ENCODE measurements at regions not wholly inside any gene's neighbourhood (a gene's known extent, or its start where the extent isn't known, plus 50 kb on each side); places are given as distances from the start of the nearest gene placed in this dataset.

DNA sequence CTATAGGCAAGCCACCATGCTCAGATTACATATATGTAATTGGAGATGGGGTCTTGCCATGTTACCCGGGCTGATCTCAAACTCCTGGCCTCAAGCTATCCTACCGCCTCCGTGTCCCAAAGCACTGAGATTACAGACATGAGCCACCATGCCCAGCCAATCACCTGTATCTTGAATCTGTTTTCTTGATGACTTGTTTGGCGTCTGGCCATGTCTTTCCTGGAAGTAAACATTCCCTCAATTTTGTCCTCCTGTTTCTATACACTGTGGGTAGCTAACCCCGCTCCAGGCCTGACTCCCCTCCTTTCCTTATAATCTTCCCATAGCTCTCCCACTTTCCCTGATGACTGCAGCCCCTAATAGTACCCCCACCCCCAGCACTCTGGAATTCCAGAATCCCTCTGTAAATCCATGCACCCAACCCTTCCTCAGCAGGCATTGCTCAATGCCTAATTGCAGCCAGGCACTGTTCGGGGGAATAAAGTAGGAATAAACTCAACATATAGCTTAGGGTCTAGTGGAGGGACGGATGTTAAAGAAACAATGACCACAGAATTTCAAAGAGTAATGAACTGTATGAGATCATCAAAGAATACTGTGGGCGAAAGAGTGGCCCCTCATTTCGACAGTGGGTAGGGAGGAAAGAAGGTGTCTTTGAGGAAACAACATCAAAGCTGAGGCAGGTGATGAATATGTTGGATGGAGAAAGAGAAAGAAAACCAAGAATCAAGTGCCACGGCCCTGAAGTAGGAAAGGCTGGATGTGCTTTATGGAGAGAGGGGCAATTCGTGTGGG lies 161.5 kb downstream of the ADSS2 start:
- H3K9me3 ChIP-seq: no peaks in the 10 kb centered on the region
- no peak overlapping the region for H3K4me3 ChIP-seq
- H3K4me1 ChIP-seq (ENCODE audit: insufficient read depth): no peaks in the 10 kb centered on the region
- H3K36me3 ChIP-seq: no peaks in the 10 kb centered on the region
- intact Hi-C loops (cut with DNase I): no loop called here
- WGBS, 3 donors: 92 to 94% (median 93%) methylated on average over 11 of the region's 11 CpGs
- no peak for TF ChIP-seq POLR2A (IDR thresholded peaks at IDR 0.05)
- TF ChIP-seq EP300 (IDR thresholded peaks at IDR 0.05): no peak
- TF ChIP-seq, protein P1, sequence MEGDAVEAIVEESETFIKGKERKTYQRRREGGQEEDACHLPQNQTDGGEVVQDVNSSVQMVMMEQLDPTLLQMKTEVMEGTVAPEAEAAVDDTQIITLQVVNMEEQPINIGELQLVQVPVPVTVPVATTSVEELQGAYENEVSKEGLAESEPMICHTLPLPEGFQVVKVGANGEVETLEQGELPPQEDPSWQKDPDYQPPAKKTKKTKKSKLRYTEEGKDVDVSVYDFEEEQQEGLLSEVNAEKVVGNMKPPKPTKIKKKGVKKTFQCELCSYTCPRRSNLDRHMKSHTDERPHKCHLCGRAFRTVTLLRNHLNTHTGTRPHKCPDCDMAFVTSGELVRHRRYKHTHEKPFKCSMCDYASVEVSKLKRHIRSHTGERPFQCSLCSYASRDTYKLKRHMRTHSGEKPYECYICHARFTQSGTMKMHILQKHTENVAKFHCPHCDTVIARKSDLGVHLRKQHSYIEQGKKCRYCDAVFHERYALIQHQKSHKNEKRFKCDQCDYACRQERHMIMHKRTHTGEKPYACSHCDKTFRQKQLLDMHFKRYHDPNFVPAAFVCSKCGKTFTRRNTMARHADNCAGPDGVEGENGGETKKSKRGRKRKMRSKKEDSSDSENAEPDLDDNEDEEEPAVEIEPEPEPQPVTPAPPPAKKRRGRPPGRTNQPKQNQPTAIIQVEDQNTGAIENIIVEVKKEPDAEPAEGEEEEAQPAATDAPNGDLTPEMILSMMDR (IDR thresholded peaks at IDR 0.05): no peak
- DNase-seq: no peak
- no peak overlapping the region for H3K27ac ChIP-seq
- H3K27me3 ChIP-seq: no peaks in the 10 kb centered on the region

DNA sequence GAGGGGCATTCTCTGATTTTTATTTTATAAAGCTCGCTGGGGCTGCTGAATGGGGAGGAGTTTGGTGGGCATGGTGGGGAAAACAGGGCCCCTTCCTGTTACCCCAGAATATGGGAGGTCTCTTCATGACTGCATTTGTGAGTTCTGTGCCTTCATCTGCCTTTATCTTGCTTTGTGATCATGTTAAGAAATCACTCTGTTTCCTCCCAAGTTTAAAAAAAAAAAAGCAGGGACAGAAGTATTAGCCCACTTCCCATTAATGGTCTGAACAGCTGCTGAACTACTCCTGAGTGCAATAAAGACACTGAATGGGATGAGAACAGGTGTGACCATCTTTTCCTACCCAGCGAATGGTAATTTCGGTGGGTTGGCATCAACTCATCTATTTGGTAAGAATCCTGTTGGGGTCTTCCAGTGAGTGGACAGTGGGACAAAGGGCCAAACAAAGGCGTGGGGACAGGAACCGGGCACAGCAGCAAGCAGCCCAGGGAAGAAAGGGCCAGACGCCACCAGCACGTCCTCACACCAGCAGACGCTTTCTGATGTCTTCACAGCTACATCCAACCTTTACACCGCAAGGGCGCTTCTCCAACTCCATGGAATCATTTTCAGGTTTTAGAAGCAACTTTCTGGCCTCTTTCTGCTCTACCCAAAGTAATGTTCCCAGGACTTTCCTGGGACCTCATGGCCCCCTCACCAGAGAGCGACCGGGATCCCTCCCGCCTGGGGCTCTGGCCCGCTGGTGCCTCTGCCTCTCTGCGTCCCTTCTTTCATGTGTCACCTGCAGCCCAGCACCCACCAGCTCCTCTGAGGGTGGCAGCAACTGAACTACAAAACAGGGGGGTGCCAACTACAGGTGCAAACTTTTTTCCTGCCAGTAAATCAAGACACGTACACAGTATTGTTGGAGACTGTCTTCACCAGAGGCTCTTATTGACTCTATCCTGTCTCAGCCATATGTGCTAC lies 160.2 kb downstream of the ADSS2 start:
- intact Hi-C loops (cut with DNase I): no loop called here
- 93 to 95% (median 95%) methylated on average over 16 of the region's 16 CpGs for WGBS, 3 donors
- H3K4me3 ChIP-seq: no peak overlapping the region

DNA sequence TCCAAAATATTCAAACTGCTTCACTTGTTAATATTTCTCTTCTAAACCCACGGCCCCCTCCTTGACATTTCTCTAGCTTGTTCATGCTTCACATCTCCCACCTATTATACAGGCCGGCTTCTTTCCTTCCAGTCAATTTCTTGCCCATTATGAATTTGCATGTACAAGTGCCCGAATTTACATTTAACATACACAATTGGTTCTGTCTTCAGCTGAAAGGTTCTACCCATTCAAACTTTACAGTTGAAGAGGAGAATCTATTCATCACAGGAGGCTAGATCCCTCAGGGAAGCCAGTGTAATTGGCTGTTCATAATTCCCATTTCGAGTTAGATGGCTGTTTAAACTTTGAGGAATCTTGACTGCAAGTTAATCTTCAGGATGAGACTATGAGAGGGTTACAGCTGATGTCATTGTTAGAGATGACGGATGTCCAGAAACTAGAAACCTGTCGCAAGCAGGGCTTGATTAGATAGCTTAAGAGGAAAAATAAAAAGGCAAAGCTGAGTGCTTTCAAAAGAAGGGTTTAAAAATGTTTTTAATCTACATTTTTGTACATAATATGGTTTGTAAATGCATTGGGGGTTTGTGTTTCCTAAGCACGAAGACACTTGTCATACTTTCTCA lies 157.0 kb downstream of the ADSS2 start:
- H3K27ac ChIP-seq: no peak overlapping the region
- WGBS, 3 donors: 88 to 91% (median 90%) methylated on average over 7 of the region's 7 CpGs
- no peaks in the 10 kb centered on the region for H3K27me3 ChIP-seq
- no peaks in the 10 kb centered on the region for H3K4me1 ChIP-seq (ENCODE audit: insufficient read depth)
- H3K9me3 ChIP-seq: no peaks in the 10 kb centered on the region
- H3K36me3 ChIP-seq: no peaks in the 10 kb centered on the region
- intact Hi-C loops (cut with DNase I): no loop called here
- DNase-seq: no peak
- no peak overlapping the region for H3K4me3 ChIP-seq
- no peak for TF ChIP-seq POLR2A (IDR thresholded peaks at IDR 0.05)
- TF ChIP-seq EP300 (IDR thresholded peaks at IDR 0.05): no peak
- TF ChIP-seq, protein P1 (IDR thresholded peaks at IDR 0.05): no peak

More for the DNA sequence above, 160.2 kb downstream of the ADSS2 start:
- no peaks in the 10 kb centered on the region for H3K36me3 ChIP-seq
- DNase-seq: no peak
- no peaks in the 10 kb centered on the region for H3K9me3 ChIP-seq
- no peaks in the 10 kb centered on the region for H3K27me3 ChIP-seq
- TF ChIP-seq, protein P1 (IDR thresholded peaks at IDR 0.05): no peak
- TF ChIP-seq POLR2A (IDR thresholded peaks at IDR 0.05) (no peak), EP300 (IDR thresholded peaks at IDR 0.05) (no peak)
- H3K27ac ChIP-seq: no peak overlapping the region
- no peaks in the 10 kb centered on the region for H3K4me1 ChIP-seq (ENCODE audit: insufficient read depth)

DNA sequence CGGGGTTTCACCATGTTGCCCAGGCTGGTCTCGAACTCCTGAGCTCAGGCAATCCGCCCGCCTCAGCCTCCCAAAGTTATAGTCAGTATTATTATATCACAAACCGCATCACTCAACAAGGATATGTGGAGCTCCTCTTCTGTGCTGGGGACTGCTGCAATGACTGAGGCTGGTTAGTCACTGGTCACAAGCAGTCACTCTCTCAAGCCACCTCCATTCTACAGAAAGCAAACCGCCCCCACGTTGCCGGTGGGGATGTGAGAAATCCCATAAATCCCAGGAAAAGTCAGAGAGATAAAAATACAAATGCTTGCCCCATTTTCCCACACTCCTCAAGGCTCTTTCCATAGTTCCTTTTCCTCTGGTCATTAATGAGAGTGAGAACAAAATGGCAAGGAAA lies 155.7 kb downstream of the ADSS2 start:
- Histone ChIP-seq H3K4me3 (no peak overlapping the region), H3K4me1 (ENCODE audit: insufficient read depth) (peaks cover 4% of the 10 kb centered on the region), H3K36me3 (no peaks in the 10 kb centered on the region), H3K27ac (no peak overlapping the region), H3K9me3 (no peaks in the 10 kb centered on the region), H3K27me3 (no peaks in the 10 kb centered on the region)
- TF ChIP-seq POLR2A (IDR thresholded peaks at IDR 0.05): no peak
- no peak for TF ChIP-seq EP300 (IDR thresholded peaks at IDR 0.05)
- TF ChIP-seq, protein P1 (IDR thresholded peaks at IDR 0.05): no peak
- WGBS, 3 donors: 72 to 75% (median 74%) methylated on average over 8 of the region's 8 CpGs
- DNase-seq: no peak
- intact Hi-C loops (cut with DNase I): no loop called here

Data from ovary (tissue), 7 donors.